ENCODE measurements at regions not wholly inside any gene's neighbourhood (a gene's known extent, or its start where the extent isn't known, plus 50 kb on each side); places are given as distances from the start of the nearest gene placed in this dataset.

GRCh38 chr1:18575620-18576019 lies 55.0 kb upstream of the PAX7 start (continued):
- TF ChIP-seq PRDM10 (IDR thresholded peaks at IDR 0.05; ENCODE audit: partially characterized antibody) (no peak), SNRNP70 (optimal IDR thresholded peaks at IDR 0.05; ENCODE audit: low read depth, low read length) (no peak), DEAF1 (CRISPR knock-in tag; IDR thresholded peaks at IDR 0.05) (peak; percentile 80), ZBTB34 (CRISPR knock-in tag; IDR thresholded peaks at IDR 0.05) (no peak), HMG20A (CRISPR knock-in tag; conservative IDR thresholded peaks at IDR 0.05) (no peak), MED1 (CRISPR knock-in tag; IDR thresholded peaks at IDR 0.05; ENCODE audit: borderline replicate concordance) (no peak), STAT5B (CRISPR knock-in tag; IDR thresholded peaks at IDR 0.05) (no peak), PURB (CRISPR knock-in tag; IDR thresholded peaks at IDR 0.05; ENCODE audit: low read depth) (no peak), ADNP (tag; IDR thresholded peaks at IDR 0.05) (no peak), PKNOX1 (IDR thresholded peaks at IDR 0.05) (0 out of 2 replicates have a peak, but pooled peaks have one; percentile 26), ZNF511 (CRISPR knock-in tag; IDR thresholded peaks at IDR 0.05) (no peak), ZNF324 (CRISPR knock-in tag; IDR thresholded peaks at IDR 0.05) (no peak), NCOA4 (IDR thresholded peaks at IDR 0.05; ENCODE audit: partially characterized antibody) (no peak), ETV1 (tag; conservative IDR thresholded peaks at IDR 0.05; ENCODE audit: low read depth) (no peak), ZNF354B (CRISPR knock-in tag; IDR thresholded peaks at IDR 0.05) (no peak)
